Lung (tissue), 11 donors: ENCODE measurements at regions not wholly inside any gene's neighbourhood (a gene's known extent, or its start where the extent isn't known, plus 50 kb on each side); places are given as distances from the start of the nearest gene placed in this dataset.

Experiments
- ATAC-seq: fragments of 200-7000 bp; cut with Tn5 transposase; one replicate; pipeline ENCODE4 v1.9.1; 2020; ENCODE audit warnings: moderate number of reproducible peaks; ENCODE audit not compliant: insufficient read depth, low FRiP score
- DNase-seq, 3 donors: peaks; one replicate each; pipeline ENCODE4 v3.0.0-alpha.2; 2013 to 2017
- H3K27ac ChIP-seq, 2 donors: one replicate each; pipeline ENCODE4 v1.5.1; 2013; ENCODE audit warnings: mild to moderate bottlenecking in 2 of 2, moderate library complexity in 2 of 2, control low read depth in 1 of 2, inconsistent platforms in 1 of 2, low read depth in 1 of 2, low read length in 1 of 2
- H3K27me3 ChIP-seq, 3 donors: one replicate each; pipeline ENCODE4 v1.5.1; 2013; ENCODE audit warnings: low read length in 2 of 3; ENCODE audit not compliant: control insufficient read depth in 3 of 3, insufficient read depth in 3 of 3
- H3K36me3 ChIP-seq, 4 donors: one replicate each; pipeline ENCODE4 v1.5.1; 2013; ENCODE audit warnings: low read length in 4 of 4, mild to moderate bottlenecking in 1 of 4, moderate library complexity in 1 of 4; ENCODE audit not compliant: control insufficient read depth in 4 of 4, insufficient read depth in 4 of 4
- H3K4me1 ChIP-seq, 5 donors: one replicate each; pipeline ENCODE4 v1.5.1; 2013; ENCODE audit warnings: low read length in 5 of 5, mild to moderate bottlenecking in 2 of 5, moderate library complexity in 1 of 5; ENCODE audit not compliant: control insufficient read depth in 5 of 5, insufficient read depth in 5 of 5
- H3K4me3 ChIP-seq: one replicate; pipeline ENCODE4 v1.5.1; 2013; ENCODE audit warnings: mild to moderate bottlenecking, control low read depth, moderate library complexity
- H3K9ac ChIP-seq, 2 donors: one replicate each; pipeline ENCODE4 v1.5.1; 2013; ENCODE audit warnings: low read length in 2 of 2, control low read depth in 1 of 2; ENCODE audit not compliant: insufficient read depth in 1 of 2
- H3K9me3 ChIP-seq, 4 donors: one replicate each; pipeline ENCODE4 v1.5.1; 2013; ENCODE audit warnings: low read length in 3 of 4, mild to moderate bottlenecking in 1 of 4, moderate library complexity in 1 of 4; ENCODE audit not compliant: control insufficient read depth in 4 of 4, insufficient read depth in 3 of 4
- CTCF ChIP-seq: IDR thresholded peaks from 2 replicates; pipeline ENCODE4 v1.5.1; 2012; ENCODE audit warnings: mild to moderate bottlenecking; ENCODE audit errors: control extremely low read depth, extremely low read depth
- WGBS, 2 donors: extraction: QIAGEN DNeasy Blood & Tissue Kit; methylation state at CpG; one replicate each; pipeline ENCODE4 v1.1.7; 2013; 5-methylcytosine and 5-hydroxymethylcytosine counted together
- donor health status: control.
- donor health status: control.
- donor health status: Bipolar disorder and iron deficiency.
- donor health status: healthy.
- donor health status: DM: yes; HTN: yes; CAD: no.

- Histone ChIP-seq H3K27me3 (peaks cover 0 to 3% (median 0%) of the 10 kb centered on the region in 3 donors), H3K9me3 (no peaks in the 10 kb centered on the region), H3K4me3 (no peak overlapping the region), H3K4me1 (no peaks in the 10 kb centered on the region), H3K36me3 (no peaks in the 10 kb centered on the region), H3K27ac (no peak overlapping the region), H3K9ac (no peak overlapping the region)
- no peak for TF ChIP-seq CTCF
- ATAC-seq (no peak), DNase-seq (no peak)
- 80 to 90% methylated on average over 3 of the region's 3 CpGs for WGBS, 2 donors
Observed at GRCh38 chr17:34716291-34716690, 136.9 kb downstream of the TMEM132E start.

- Histone ChIP-seq H3K27ac (no peak overlapping the region), H3K4me3 (no peak overlapping the region), H3K4me1 (no peaks in the 10 kb centered on the region), H3K9me3 (no peaks in the 10 kb centered on the region), H3K9ac (no peak overlapping the region), H3K36me3 (no peaks in the 10 kb centered on the region), H3K27me3 (peaks cover 0 to 3% (median 0%) of the 10 kb centered on the region in 3 donors)
- DNase-seq (no peak), ATAC-seq (no peak)
- no peak for TF ChIP-seq CTCF
- WGBS, 2 donors, result 81 to 83% methylated on average over 5 of the region's 5 CpGs
Observed at GRCh38 chr17:34715504-34715903, 136.1 kb downstream of the TMEM132E start.

GRCh38 chr17:34714475-34715410, 135.4 kb downstream of the TMEM132E start:
- no peaks in the 10 kb centered on the region for H3K36me3 ChIP-seq

More at GRCh38 chr17:34714475-34715410, 135.4 kb downstream of the TMEM132E start:
- Histone ChIP-seq H3K9ac (no peak overlapping the region), H3K27ac (no peak overlapping the region), H3K27me3 (peaks cover 0 to 3% (median 0%) of the 10 kb centered on the region in 3 donors), H3K4me3 (no peak overlapping the region), H3K4me1 (no peaks in the 10 kb centered on the region), H3K9me3 (no peaks in the 10 kb centered on the region)
- WGBS, 2 donors, result 86 to 89% methylated on average over 7 of the region's 7 CpGs
- DNase-seq, result no peak
- TF ChIP-seq CTCF, result no peak
- ATAC-seq, result no peak
